Uterus (tissue), 3 donors: ENCODE measurements at regions not wholly inside any gene's neighbourhood (a gene's known extent, or its start where the extent isn't known, plus 50 kb on each side); places are given as distances from the start of the nearest gene placed in this dataset.

Experiments used
- DNase-seq, 2 donors: peaks; one replicate each; pipeline ENCODE4 v3.0.0-alpha.2; 2019 to 2020
- H3K27ac ChIP-seq, 2 donors: fragments of 200-600 bp; sonication (generic); 1 replicate in 1 of 2; 2 replicates in 1 of 2; pipeline ENCODE4 v1.5.1; 2016 to 2018
- H3K27me3 ChIP-seq, 2 donors: fragments of 200-600 bp; sonication (generic); one replicate each; pipeline ENCODE4 v1.5.1; 2018 to 2019; ENCODE audit warnings: control low read depth in 1 of 2
- H3K36me3 ChIP-seq, 2 donors: fragments of 200-600 bp; sonication (generic); one replicate each; pipeline ENCODE4 v1.5.1; 2019; ENCODE audit warnings: control low read depth in 1 of 2
- H3K4me1 ChIP-seq, 2 donors: fragments of 200-600 bp; sonication (generic); one replicate each; pipeline ENCODE4 v1.5.1; 2018 to 2019; ENCODE audit warnings: control low read depth in 1 of 2
- H3K4me3 ChIP-seq, 2 donors: fragments of 200-600 bp; sonication (generic); 1 replicate in 1 of 2; 2 replicates in 1 of 2; pipeline ENCODE4 v1.5.1; 2018 to 2019; ENCODE audit warnings: mild to moderate bottlenecking in 1 of 2
- H3K9me3 ChIP-seq, 2 donors: fragments of 200-600 bp; sonication (generic); one replicate each; pipeline ENCODE4 v1.5.1; 2019; ENCODE audit warnings: control low read depth in 1 of 2
- POLR2A ChIP-seq, 2 donors: fragments of 450-650 bp; IDR thresholded peaks; one replicate each; pipeline ENCODE4 v1.6.1; 2016; ENCODE audit warnings: antibody characterized with exemption in 2 of 2, mild to moderate bottlenecking in 1 of 2, moderate library complexity in 1 of 2
- intact Hi-C: fragments of 100-400 bp; cut with DNase I; formaldehyde crosslinking; loops from one replicate; pipeline ENCODE4 v1.15.1; 2023; ENCODE audit warnings: low total_unique reads
- TF ChIP-seq, protein P1 (sequence below), 4 experiments: fragments of 200-600 bp in 2 of 4; fragments of 450-650 bp in 2 of 4; sonication (generic) in 2 of 4; IDR thresholded peaks; one replicate each; pipeline ENCODE4 v1.5.1; 2016 to 2019; ENCODE audit warnings: antibody characterized with exemption in 4 of 4, mild to moderate bottlenecking in 2 of 4, moderate library complexity in 1 of 4
- donor health status: DM: yes; HTN: yes; CAD: no.

DNA sequence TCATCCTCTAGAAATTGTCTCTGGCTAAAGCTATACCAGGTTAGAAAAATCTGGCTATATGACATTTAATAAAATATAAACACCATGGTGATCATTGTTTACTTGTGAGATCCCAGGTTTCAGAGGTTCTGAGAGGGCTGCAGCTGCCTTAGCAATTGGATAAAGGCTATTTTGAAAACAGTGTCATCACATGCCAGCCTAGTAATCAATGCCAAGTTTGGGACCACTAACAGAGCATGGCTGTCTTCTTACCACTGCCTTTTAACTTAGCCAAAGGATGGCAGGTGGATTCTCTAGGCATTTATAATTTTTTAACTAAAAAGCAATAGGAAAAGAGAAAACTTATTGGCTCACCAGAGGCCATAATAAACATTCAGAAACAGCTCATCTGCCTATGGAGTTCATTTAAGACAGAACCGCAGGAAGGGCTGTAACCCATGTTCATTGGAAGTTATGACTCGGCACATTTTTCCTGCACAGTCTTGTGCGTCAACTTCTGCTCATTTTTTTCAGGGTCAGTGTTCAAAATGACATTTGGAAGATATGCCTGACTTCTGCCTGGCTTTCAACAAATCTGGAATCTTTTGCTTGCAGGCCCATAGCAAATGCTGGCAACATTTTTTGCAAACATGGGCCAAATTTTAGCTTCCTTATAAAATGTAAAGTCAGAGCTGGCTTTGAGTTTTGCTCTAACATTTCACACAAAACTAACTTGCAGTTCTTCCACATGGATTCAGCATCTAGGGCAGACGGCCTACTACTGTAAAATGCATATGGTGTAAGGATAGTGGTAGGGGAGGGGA lies 476.0 kb upstream of the TBL1XR1 start:
- no peaks in the 10 kb centered on the region for H3K36me3 ChIP-seq
- H3K27ac ChIP-seq, result no peak overlapping the region
- intact Hi-C loops, result no loop called here
- no peaks in the 10 kb centered on the region for H3K4me1 ChIP-seq
- no peaks in the 10 kb centered on the region for H3K9me3 ChIP-seq
- no peaks in the 10 kb centered on the region for H3K27me3 ChIP-seq
- DNase-seq, result no peak
- H3K4me3 ChIP-seq, result no peak overlapping the region
- TF ChIP-seq, protein P1, sequence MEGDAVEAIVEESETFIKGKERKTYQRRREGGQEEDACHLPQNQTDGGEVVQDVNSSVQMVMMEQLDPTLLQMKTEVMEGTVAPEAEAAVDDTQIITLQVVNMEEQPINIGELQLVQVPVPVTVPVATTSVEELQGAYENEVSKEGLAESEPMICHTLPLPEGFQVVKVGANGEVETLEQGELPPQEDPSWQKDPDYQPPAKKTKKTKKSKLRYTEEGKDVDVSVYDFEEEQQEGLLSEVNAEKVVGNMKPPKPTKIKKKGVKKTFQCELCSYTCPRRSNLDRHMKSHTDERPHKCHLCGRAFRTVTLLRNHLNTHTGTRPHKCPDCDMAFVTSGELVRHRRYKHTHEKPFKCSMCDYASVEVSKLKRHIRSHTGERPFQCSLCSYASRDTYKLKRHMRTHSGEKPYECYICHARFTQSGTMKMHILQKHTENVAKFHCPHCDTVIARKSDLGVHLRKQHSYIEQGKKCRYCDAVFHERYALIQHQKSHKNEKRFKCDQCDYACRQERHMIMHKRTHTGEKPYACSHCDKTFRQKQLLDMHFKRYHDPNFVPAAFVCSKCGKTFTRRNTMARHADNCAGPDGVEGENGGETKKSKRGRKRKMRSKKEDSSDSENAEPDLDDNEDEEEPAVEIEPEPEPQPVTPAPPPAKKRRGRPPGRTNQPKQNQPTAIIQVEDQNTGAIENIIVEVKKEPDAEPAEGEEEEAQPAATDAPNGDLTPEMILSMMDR (IDR thresholded peaks at IDR 0.05), result no peak
- TF ChIP-seq POLR2A (IDR thresholded peaks at IDR 0.05), result no peak

DNA sequence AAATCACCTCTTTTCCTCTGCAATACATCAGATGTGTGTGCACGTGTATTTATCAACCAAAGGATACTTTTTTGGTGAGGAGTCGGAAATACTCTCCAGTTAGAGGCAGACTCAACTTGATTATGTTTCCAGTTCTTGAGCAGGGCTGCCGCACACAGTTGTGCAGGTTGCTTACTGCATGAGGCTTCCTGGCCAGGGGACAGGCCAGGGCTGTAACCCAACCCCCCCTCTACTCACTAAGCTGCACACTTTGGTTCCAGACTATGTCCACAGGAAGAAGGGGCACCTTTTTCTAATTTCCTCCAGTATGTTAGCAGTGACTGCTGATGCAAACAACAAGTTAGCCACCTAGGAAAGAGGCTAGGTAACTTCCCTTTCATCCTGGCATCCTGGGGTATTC lies 476.9 kb upstream of the TBL1XR1 start:
- H3K9me3 ChIP-seq, result no peaks in the 10 kb centered on the region
- H3K27ac ChIP-seq, result no peak overlapping the region
- no peaks in the 10 kb centered on the region for H3K27me3 ChIP-seq
- no peak overlapping the region for H3K4me3 ChIP-seq
- no peak for DNase-seq
- no peaks in the 10 kb centered on the region for H3K36me3 ChIP-seq
- TF ChIP-seq, protein P1 (IDR thresholded peaks at IDR 0.05), result no peak
- TF ChIP-seq POLR2A (IDR thresholded peaks at IDR 0.05), result no peak
- intact Hi-C loops, result no loop called here
- H3K4me1 ChIP-seq, result peaks cover 0 to 6% of the 10 kb centered on the region in 2 donors

DNA sequence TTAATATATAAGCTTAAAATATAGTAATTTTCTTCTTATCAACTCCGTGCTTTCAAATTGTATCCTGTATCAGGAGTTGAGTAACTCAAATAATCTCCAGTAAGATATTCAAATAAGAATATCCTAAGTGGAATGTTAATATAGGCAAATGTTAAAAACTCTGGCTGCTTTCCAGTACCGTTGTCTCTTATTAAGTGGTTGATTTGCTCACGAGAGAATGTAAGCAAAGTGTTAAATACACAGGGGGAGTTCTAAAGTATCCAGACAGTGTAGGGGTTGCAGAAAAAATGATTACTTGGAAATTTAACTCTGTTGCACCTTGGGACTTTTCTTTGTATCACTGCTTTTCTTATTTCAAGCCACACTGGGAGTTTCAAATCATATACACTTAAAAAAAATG lies 478.9 kb upstream of the TBL1XR1 start:
- intact Hi-C loops, result no loop called here
- no peaks in the 10 kb centered on the region for H3K36me3 ChIP-seq
- H3K27me3 ChIP-seq, result no peaks in the 10 kb centered on the region
- no peak overlapping the region for H3K27ac ChIP-seq
- TF ChIP-seq, protein P1 (IDR thresholded peaks at IDR 0.05), result no peak
- no peak for TF ChIP-seq POLR2A (IDR thresholded peaks at IDR 0.05)
- H3K9me3 ChIP-seq, result no peaks in the 10 kb centered on the region
- no peak overlapping the region for H3K4me3 ChIP-seq
- peaks cover 0 to 7% of the 10 kb centered on the region in 2 donors for H3K4me1 ChIP-seq
- no peak for DNase-seq

DNA sequence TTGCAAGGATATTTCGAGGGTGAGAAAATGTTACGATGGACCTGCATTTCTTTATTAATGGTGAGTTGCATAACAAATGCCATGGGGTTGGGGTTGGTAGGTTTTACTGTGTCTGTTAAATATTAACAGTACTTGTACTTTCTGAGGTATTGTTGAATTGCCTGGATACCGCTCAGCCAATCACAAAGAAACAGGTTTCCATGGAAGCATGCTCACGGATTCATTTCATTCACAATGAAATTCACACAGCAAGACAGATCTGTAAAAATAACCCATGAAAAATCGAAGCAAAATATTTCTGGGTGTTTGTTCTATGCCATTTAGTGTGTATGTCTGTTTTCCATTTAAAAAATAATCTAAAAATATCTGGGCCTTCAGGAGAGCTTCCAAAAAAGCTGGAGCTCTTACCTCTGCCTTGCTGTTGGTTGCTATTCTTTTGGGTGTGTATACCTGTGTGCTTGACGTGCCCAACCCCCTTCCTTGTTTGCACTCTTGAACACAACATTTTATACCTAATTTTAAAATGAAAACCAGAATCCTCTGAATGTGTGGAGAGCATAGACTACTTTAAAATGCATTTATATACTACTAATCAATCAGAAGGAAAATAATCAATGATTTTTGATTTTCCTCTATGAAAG lies 479.8 kb upstream of the TBL1XR1 start:
- no peak overlapping the region for H3K4me3 ChIP-seq
- H3K27me3 ChIP-seq, result no peaks in the 10 kb centered on the region
- H3K27ac ChIP-seq, result no peak overlapping the region
- TF ChIP-seq, protein P1 (IDR thresholded peaks at IDR 0.05), result no peak
- no peak for TF ChIP-seq POLR2A (IDR thresholded peaks at IDR 0.05)
- intact Hi-C loops, result no loop called here
- DNase-seq, result no peak
- H3K4me1 ChIP-seq, result peaks cover 0 to 7% of the 10 kb centered on the region in 2 donors
- no peaks in the 10 kb centered on the region for H3K36me3 ChIP-seq
- no peaks in the 10 kb centered on the region for H3K9me3 ChIP-seq
